Uterus (tissue), 2 donors: ENCODE measurements at regions not wholly inside any gene's neighbourhood (a gene's known extent, or its start where the extent isn't known, plus 50 kb on each side); places are given as distances from the start of the nearest gene placed in this dataset.

ENCODE experiments used
- POLR2A ChIP-seq, 2 donors: fragments of 450-650 bp; IDR thresholded peaks; one replicate each; pipeline ENCODE4 v1.6.1; 2016; ENCODE audit warnings: antibody characterized with exemption in 2 of 2, mild to moderate bottlenecking in 1 of 2, moderate library complexity in 1 of 2
- TF ChIP-seq, protein P1 (sequence below), 4 experiments: fragments of 200-600 bp in 2 of 4; fragments of 450-650 bp in 2 of 4; sonication (generic) in 2 of 4; IDR thresholded peaks; one replicate each; pipeline ENCODE4 v1.5.1; 2016 to 2019; ENCODE audit warnings: antibody characterized with exemption in 4 of 4, mild to moderate bottlenecking in 2 of 4, moderate library complexity in 1 of 4

DNA sequence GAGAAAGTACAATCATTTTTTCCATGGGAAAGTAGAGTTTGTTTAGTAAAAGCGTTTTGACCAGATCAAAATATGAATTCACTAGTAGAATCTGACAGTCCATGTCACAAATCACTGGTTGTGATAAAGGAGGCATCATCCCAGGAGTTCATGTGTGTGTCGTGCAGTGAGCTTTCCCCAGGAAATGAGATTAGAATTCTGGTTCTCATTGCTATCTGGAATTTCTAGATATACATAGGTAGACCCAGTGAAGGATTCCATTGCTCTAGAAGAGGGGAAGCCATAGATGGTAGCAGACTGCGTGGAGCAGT is 206.6 kb downstream of the NCK2 start:
- TF ChIP-seq, protein P1, sequence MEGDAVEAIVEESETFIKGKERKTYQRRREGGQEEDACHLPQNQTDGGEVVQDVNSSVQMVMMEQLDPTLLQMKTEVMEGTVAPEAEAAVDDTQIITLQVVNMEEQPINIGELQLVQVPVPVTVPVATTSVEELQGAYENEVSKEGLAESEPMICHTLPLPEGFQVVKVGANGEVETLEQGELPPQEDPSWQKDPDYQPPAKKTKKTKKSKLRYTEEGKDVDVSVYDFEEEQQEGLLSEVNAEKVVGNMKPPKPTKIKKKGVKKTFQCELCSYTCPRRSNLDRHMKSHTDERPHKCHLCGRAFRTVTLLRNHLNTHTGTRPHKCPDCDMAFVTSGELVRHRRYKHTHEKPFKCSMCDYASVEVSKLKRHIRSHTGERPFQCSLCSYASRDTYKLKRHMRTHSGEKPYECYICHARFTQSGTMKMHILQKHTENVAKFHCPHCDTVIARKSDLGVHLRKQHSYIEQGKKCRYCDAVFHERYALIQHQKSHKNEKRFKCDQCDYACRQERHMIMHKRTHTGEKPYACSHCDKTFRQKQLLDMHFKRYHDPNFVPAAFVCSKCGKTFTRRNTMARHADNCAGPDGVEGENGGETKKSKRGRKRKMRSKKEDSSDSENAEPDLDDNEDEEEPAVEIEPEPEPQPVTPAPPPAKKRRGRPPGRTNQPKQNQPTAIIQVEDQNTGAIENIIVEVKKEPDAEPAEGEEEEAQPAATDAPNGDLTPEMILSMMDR (IDR thresholded peaks at IDR 0.05): no peak
- TF ChIP-seq POLR2A (IDR thresholded peaks at IDR 0.05): no peak
